ENCODE measurements at regions not wholly inside any gene's neighbourhood (a gene's known extent, or its start where the extent isn't known, plus 50 kb on each side); places are given as distances from the start of the nearest gene placed in this dataset. TPM values are rescaled to one million over a fixed set of nuclear protein-coding genes. Genes with fewer than 3 reads are reported as not detected.

- Histone ChIP-seq H3K4me3 (ENCODE audit: low read length) (no peak overlapping the region), H3K9me3 (ENCODE audit: low read length) (peaks cover under 1% of the 10 kb centered on the region; the same call in 1 of the 2 replicates), H3K9ac (ENCODE audit: low read length) (no peak overlapping the region), H3K27ac (ENCODE audit: low read length) (no peak overlapping the region), H3K9me2 (replicated peaks; ENCODE audit: insufficient read depth, low read length) (no peaks in the 10 kb centered on the region), H3K36me3 (ENCODE audit: insufficient read depth, low read length) (no peaks in the 10 kb centered on the region), H3K4me2 (ENCODE audit: low read depth, low read length, poor library complexity, severe bottlenecking) (no peak overlapping the region), H3K27me3 (ENCODE audit: low read length) (0 out of 2 replicates have a peak, but pooled peaks cover 3% of the 10 kb centered on the region), H4K20me1 (ENCODE audit: insufficient read depth, low read depth, low read length) (no peaks in the 10 kb centered on the region), H2AFZ (ENCODE audit: low read length) (no peak overlapping the region), H3K4me1 (ENCODE audit: low read length) (no peaks in the 10 kb centered on the region), H3K79me2 (ENCODE audit: low read length) (no peaks in the 10 kb centered on the region)
- DNase-seq: no peak
Measured at GRCh38 chr2:209371407-209371806, 52.4 kb upstream of the MAP2 start.

Small RNA genes in the stretch of these regions (small RNA-seq; reads per million reads assigned to genes)
- gene RNA5SP117: not detected

All from Karpas-422 (cell line).